Liver (tissue), 8 donors: ENCODE measurements at regions not wholly inside any gene's neighbourhood (a gene's known extent, or its start where the extent isn't known, plus 50 kb on each side); places are given as distances from the start of the nearest gene placed in this dataset.

Experiments
- DNase-seq: peaks from one replicate; pipeline ENCODE4 v3.0.0-alpha.2; 2017; ENCODE audit warnings: low spot score
- H3K27ac ChIP-seq, 2 donors: one replicate each; pipeline ENCODE4 v1.7.0; 2013; ENCODE audit warnings: inconsistent platforms in 2 of 2, low read length in 2 of 2, control low read depth in 1 of 2, low read depth in 1 of 2, mild to moderate bottlenecking in 1 of 2
- H3K27me3 ChIP-seq, 4 donors: one replicate each; pipeline versions ENCODE4 v1.6.1 to v1.7.0; 2013; ENCODE audit warnings: low read length in 3 of 4, inconsistent platforms in 1 of 4, mild to moderate bottlenecking in 1 of 4, moderate library complexity in 1 of 4; ENCODE audit not compliant: control insufficient read depth in 4 of 4, insufficient read depth in 4 of 4
- H3K36me3 ChIP-seq, 4 donors: one replicate each; pipeline versions ENCODE4 v1.6.1 to v1.7.0; 2013; ENCODE audit warnings: low read length in 3 of 4, mild to moderate bottlenecking in 3 of 4, low read depth in 1 of 4, moderate library complexity in 1 of 4; ENCODE audit not compliant: control insufficient read depth in 4 of 4, insufficient read depth in 3 of 4
- H3K4me1 ChIP-seq, 4 donors: one replicate each; pipeline versions ENCODE4 v1.6.1 to v1.7.0; 2013; ENCODE audit warnings: low read length in 3 of 4, mild to moderate bottlenecking in 3 of 4, moderate library complexity in 1 of 4; ENCODE audit not compliant: control insufficient read depth in 4 of 4, insufficient read depth in 4 of 4
- H3K4me3 ChIP-seq, 3 donors: one replicate each; pipeline versions ENCODE4 v1.6.1 to v1.7.0; 2013; ENCODE audit warnings: low read length in 3 of 3, control low read depth in 1 of 3, low read depth in 1 of 3, mild to moderate bottlenecking in 1 of 3
- H3K9ac ChIP-seq, 2 donors: one replicate each; pipeline ENCODE4 v1.7.0; 2013; ENCODE audit warnings: low read length in 2 of 2, mild to moderate bottlenecking in 2 of 2, moderate library complexity in 2 of 2, control low read depth in 1 of 2, low read depth in 1 of 2
- H3K9me3 ChIP-seq, 4 donors: one replicate each; pipeline versions ENCODE4 v1.6.1 to v1.7.0; 2013; ENCODE audit warnings: low read length in 3 of 4; ENCODE audit not compliant: control insufficient read depth in 4 of 4
- EGR1 ChIP-seq, 2 donors: IDR thresholded peaks; 2 replicates each; pipeline ENCODE4 v1.6.1; 2016 to 2018; ENCODE audit warnings: antibody characterized with exemption in 2 of 2, low read depth in 2 of 2
- FOXA1 ChIP-seq: IDR thresholded peaks from 2 replicates; pipeline ENCODE4 v1.6.1; 2016; ENCODE audit warnings: antibody characterized with exemption
- FOXA2 ChIP-seq: IDR thresholded peaks from 2 replicates; pipeline ENCODE4 v1.6.1; 2016; ENCODE audit warnings: antibody characterized with exemption
- GABPA ChIP-seq, 2 donors: IDR thresholded peaks in 1 of 2; conservative IDR thresholded peaks in 1 of 2; 2 replicates each; pipeline ENCODE4 v1.6.1; 2016; ENCODE audit warnings: antibody characterized with exemption in 2 of 2, mild to moderate bottlenecking in 1 of 2, moderate library complexity in 1 of 2
- HNF4A ChIP-seq, 2 donors: conservative IDR thresholded peaks; 2 replicates each; pipeline ENCODE4 v1.6.1; 2016; ENCODE audit warnings: antibody characterized with exemption in 2 of 2, mild to moderate bottlenecking in 2 of 2
- HNF4G ChIP-seq: IDR thresholded peaks from 2 replicates; pipeline ENCODE4 v1.6.1; 2016; ENCODE audit warnings: antibody characterized with exemption
- JUND ChIP-seq, 2 donors: IDR thresholded peaks; 2 replicates each; pipeline ENCODE4 v1.6.1; 2016; ENCODE audit warnings: antibody characterized with exemption in 2 of 2
- NR2F2 ChIP-seq: IDR thresholded peaks from 2 replicates; pipeline ENCODE4 v1.6.1; 2016; ENCODE audit warnings: antibody characterized with exemption
- RAD21 ChIP-seq, 2 donors: IDR thresholded peaks; 2 replicates each; pipeline ENCODE4 v1.6.1; 2016; ENCODE audit warnings: antibody characterized with exemption in 2 of 2, mild to moderate bottlenecking in 2 of 2
- SP1 ChIP-seq: IDR thresholded peaks from 2 replicates; pipeline ENCODE4 v1.6.1; 2018; ENCODE audit warnings: antibody characterized with exemption, mild to moderate bottlenecking
- TAF1 ChIP-seq: conservative IDR thresholded peaks from 2 replicates; pipeline ENCODE4 v1.6.1; 2016; ENCODE audit warnings: antibody characterized with exemption, mild to moderate bottlenecking
- YY1 ChIP-seq: IDR thresholded peaks from 2 replicates; pipeline ENCODE4 v1.6.1; 2016; ENCODE audit warnings: antibody characterized with exemption, mild to moderate bottlenecking
- WGBS: extraction: QIAGEN DNeasy Blood & Tissue Kit; methylation state at CpG from one replicate; pipeline ENCODE4 v1.1.7; 2013; 5-methylcytosine and 5-hydroxymethylcytosine counted together
- TF ChIP-seq, protein P1 (sequence below): fragments of 150-350 bp; IDR thresholded peaks from 2 replicates; pipeline ENCODE4 v1.5.1; 2017; ENCODE audit warnings: improper control_type of control experiment, low read depth, low read length; ENCODE audit not compliant: missing input control
- TF ChIP-seq, protein P2 (sequence below): IDR thresholded peaks from 2 replicates; pipeline ENCODE4 v1.6.1; 2016; ENCODE audit warnings: antibody characterized with exemption
- TF ChIP-seq, protein P3 (sequence below): IDR thresholded peaks from 2 replicates; pipeline ENCODE4 v1.6.1; 2016; ENCODE audit warnings: antibody characterized with exemption, mild to moderate bottlenecking
- TF ChIP-seq, protein P4 (sequence below): IDR thresholded peaks from 2 replicates; pipeline ENCODE4 v1.6.1; 2016; ENCODE audit warnings: antibody characterized with exemption
- donor health status: healthy.
- donor health status: healthy.
- donor health status: healthy.
- donor health status: healthy.
- donor health status: healthy.

DNA sequence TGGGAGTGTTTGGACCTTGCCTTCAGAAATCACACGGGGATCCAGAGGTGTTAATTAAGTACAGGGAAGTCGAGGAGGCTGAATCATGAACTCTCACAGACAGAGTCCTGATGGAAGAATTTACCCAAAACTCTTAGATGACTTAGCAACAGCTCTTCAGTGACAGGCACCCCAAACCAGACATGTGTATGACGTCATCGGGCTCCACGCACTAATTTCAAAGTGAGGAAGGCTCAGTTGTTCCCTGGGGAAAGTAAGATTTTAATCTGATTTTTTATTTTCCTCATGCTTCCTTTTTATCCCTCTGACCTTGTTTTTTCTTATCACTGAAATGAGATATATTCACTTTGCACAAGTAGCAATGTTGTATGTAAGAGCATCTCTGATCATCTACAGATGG is 1363.5 kb downstream of the AACS start:
- H3K27ac ChIP-seq: no peak overlapping the region
- no peaks in the 10 kb centered on the region for H3K4me1 ChIP-seq
- TF ChIP-seq FOXA1 (no peak), EGR1 (IDR thresholded peaks at IDR 0.05; ENCODE audit: low read depth in 2 of 2) (no peak), NR2F2 (no peak), SP1 (no peak), HNF4A (conservative IDR thresholded peaks at IDR 0.05) (no peak), FOXA2 (no peak), HNF4G (no peak), YY1 (no peak), TAF1 (no peak), GABPA (IDR thresholded peaks at IDR 0.05 in 1 of 2, conservative IDR thresholded peaks at IDR 0.05 in 1 of 2) (no peak), RAD21 (IDR thresholded peaks at IDR 0.05) (no peak)
- TF ChIP-seq, protein P1, sequence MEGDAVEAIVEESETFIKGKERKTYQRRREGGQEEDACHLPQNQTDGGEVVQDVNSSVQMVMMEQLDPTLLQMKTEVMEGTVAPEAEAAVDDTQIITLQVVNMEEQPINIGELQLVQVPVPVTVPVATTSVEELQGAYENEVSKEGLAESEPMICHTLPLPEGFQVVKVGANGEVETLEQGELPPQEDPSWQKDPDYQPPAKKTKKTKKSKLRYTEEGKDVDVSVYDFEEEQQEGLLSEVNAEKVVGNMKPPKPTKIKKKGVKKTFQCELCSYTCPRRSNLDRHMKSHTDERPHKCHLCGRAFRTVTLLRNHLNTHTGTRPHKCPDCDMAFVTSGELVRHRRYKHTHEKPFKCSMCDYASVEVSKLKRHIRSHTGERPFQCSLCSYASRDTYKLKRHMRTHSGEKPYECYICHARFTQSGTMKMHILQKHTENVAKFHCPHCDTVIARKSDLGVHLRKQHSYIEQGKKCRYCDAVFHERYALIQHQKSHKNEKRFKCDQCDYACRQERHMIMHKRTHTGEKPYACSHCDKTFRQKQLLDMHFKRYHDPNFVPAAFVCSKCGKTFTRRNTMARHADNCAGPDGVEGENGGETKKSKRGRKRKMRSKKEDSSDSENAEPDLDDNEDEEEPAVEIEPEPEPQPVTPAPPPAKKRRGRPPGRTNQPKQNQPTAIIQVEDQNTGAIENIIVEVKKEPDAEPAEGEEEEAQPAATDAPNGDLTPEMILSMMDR: no peak
- TF ChIP-seq, protein P2, sequence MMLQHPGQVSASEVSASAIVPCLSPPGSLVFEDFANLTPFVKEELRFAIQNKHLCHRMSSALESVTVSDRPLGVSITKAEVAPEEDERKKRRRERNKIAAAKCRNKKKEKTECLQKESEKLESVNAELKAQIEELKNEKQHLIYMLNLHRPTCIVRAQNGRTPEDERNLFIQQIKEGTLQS: no peak
- TF ChIP-seq, protein P3, sequence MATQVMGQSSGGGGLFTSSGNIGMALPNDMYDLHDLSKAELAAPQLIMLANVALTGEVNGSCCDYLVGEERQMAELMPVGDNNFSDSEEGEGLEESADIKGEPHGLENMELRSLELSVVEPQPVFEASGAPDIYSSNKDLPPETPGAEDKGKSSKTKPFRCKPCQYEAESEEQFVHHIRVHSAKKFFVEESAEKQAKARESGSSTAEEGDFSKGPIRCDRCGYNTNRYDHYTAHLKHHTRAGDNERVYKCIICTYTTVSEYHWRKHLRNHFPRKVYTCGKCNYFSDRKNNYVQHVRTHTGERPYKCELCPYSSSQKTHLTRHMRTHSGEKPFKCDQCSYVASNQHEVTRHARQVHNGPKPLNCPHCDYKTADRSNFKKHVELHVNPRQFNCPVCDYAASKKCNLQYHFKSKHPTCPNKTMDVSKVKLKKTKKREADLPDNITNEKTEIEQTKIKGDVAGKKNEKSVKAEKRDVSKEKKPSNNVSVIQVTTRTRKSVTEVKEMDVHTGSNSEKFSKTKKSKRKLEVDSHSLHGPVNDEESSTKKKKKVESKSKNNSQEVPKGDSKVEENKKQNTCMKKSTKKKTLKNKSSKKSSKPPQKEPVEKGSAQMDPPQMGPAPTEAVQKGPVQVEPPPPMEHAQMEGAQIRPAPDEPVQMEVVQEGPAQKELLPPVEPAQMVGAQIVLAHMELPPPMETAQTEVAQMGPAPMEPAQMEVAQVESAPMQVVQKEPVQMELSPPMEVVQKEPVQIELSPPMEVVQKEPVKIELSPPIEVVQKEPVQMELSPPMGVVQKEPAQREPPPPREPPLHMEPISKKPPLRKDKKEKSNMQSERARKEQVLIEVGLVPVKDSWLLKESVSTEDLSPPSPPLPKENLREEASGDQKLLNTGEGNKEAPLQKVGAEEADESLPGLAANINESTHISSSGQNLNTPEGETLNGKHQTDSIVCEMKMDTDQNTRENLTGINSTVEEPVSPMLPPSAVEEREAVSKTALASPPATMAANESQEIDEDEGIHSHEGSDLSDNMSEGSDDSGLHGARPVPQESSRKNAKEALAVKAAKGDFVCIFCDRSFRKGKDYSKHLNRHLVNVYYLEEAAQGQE: no peak
- TF ChIP-seq, protein P4, sequence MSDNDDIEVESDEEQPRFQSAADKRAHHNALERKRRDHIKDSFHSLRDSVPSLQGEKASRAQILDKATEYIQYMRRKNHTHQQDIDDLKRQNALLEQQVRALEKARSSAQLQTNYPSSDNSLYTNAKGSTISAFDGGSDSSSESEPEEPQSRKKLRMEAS: no peak
- no peaks in the 10 kb centered on the region for H3K36me3 ChIP-seq
- H3K4me3 ChIP-seq: no peak overlapping the region
- no peak for DNase-seq
- H3K27me3 ChIP-seq: peaks cover 0 to 8% (median 0%) of the 10 kb centered on the region in 4 donors
- H3K9ac ChIP-seq: no peak overlapping the region
- 84% methylated on average over 5 of the region's 5 CpGs for WGBS
- H3K9me3 ChIP-seq: no peaks in the 10 kb centered on the region

DNA sequence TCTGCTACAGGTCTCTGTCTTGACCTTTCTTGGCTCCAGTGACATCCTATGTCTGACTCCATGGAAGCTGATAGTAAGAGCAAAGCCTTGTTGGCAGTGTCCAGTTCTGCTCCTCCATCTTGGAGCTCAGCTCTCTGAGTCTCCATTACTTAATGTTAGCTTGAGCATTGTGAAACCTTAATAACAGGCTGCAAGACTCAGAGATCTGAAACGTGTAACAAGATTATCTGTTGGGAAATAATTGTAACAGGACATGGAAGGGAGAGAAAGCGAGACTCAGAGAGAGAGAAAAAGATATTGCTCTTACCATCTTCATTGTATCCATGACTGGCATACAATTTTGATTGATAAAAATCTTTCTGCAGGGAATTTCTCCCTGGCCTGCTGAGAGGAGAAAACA is 1365.7 kb downstream of the AACS start:
- WGBS: 56% methylated on average over 2 of the region's 2 CpGs

More for the DNA sequence above, 1365.7 kb downstream of the AACS start:
- Histone ChIP-seq H3K9ac (no peak overlapping the region), H3K9me3 (no peaks in the 10 kb centered on the region), H3K4me3 (no peak overlapping the region), H3K27me3 (peaks cover 0 to 4% (median 0%) of the 10 kb centered on the region in 4 donors), H3K27ac (no peak overlapping the region), H3K36me3 (no peaks in the 10 kb centered on the region), H3K4me1 (no peaks in the 10 kb centered on the region)
- no peak for TF ChIP-seq JUND (IDR thresholded peaks at IDR 0.05)
- no peak for TF ChIP-seq FOXA1
- no peak for TF ChIP-seq TAF1
- no peak for DNase-seq
